IPS-18a (cell line): ENCODE measurements at regions not wholly inside any gene's neighbourhood (a gene's known extent, or its start where the extent isn't known, plus 50 kb on each side); places are given as distances from the start of the nearest gene placed in this dataset.
"Not testable (repeated sequence)": the region's sequence is repeated elsewhere in the genome, so short reads cannot be mapped to it uniquely, and the experiment has no call there.

Experiments used
- H3K27ac ChIP-seq: one replicate; pipeline ENCODE4 v1.5.1; 2013; ENCODE audit warnings: low read length
- H3K27me3 ChIP-seq: one replicate; pipeline ENCODE4 v1.6.1; 2013; ENCODE audit warnings: mild to moderate bottlenecking, low read length; ENCODE audit not compliant: control insufficient read depth, insufficient read depth
- H3K36me3 ChIP-seq: one replicate; pipeline ENCODE4 v1.6.1; 2013; ENCODE audit warnings: low read depth, low read length; ENCODE audit not compliant: control insufficient read depth
- H3K4me1 ChIP-seq: one replicate; pipeline ENCODE4 v1.6.1; 2013; ENCODE audit warnings: low read depth, low read length; ENCODE audit not compliant: control insufficient read depth
- H3K4me3 ChIP-seq: one replicate; pipeline ENCODE4 v1.5.1; 2013; ENCODE audit warnings: low read length
- H3K9ac ChIP-seq: one replicate; pipeline ENCODE4 v1.6.1; 2013; ENCODE audit warnings: mild to moderate bottlenecking, low read length, moderate library complexity
- H3K9me3 ChIP-seq: one replicate; pipeline ENCODE4 v1.6.1; 2013; ENCODE audit warnings: low read depth, low read length; ENCODE audit not compliant: control insufficient read depth

DNA sequence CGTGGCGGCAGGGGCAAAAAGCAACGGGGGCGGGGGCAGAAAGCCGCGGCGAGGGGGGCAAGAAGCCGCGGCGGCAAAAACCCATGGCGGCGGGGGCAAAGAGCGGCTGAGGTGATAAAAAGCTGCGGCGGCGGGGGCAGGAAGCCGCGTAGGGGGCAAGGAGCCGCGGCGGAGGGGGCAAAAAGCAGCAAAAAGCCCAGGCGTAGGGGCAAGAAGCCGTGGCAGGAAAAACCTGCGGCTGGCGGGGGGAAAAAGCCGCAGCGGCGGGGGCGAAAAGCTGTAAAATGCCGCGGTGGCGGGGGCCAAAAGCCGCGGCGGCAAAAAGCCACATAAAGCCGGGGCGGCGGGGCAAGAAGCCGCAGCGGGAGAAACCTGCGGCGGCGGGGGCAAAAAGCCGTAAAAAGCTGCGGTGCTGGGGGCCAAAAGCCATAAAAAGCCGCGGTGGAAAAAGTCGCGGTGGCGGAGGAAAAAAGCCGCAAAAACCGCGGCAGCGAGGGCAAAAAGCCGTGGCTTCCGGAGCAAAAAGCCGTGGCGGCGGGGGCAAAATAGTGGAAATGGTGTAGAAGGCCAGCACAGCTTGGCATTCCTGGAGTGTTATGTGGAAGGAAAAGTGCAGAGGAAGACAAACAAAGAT is 487.8 kb downstream of the ZNF33B start:
- no peaks in the 10 kb centered on the region for H3K27me3 ChIP-seq
- no peak overlapping the region for H3K27ac ChIP-seq
- H3K9ac ChIP-seq: no peak overlapping the region
- peaks cover 32% of the 10 kb centered on the region for H3K9me3 ChIP-seq
- no peaks in the 10 kb centered on the region for H3K36me3 ChIP-seq
- H3K4me3 ChIP-seq: no peak overlapping the region
- H3K4me1 ChIP-seq: no peaks in the 10 kb centered on the region

GRCh38 chr10:42149722-42150427 is 488.5 kb downstream of the ZNF33B start:
- peaks cover 28% of the 10 kb centered on the region for H3K9me3 ChIP-seq
- no peak overlapping the region for H3K27ac ChIP-seq
- H3K36me3 ChIP-seq: no peaks in the 10 kb centered on the region

DNA sequence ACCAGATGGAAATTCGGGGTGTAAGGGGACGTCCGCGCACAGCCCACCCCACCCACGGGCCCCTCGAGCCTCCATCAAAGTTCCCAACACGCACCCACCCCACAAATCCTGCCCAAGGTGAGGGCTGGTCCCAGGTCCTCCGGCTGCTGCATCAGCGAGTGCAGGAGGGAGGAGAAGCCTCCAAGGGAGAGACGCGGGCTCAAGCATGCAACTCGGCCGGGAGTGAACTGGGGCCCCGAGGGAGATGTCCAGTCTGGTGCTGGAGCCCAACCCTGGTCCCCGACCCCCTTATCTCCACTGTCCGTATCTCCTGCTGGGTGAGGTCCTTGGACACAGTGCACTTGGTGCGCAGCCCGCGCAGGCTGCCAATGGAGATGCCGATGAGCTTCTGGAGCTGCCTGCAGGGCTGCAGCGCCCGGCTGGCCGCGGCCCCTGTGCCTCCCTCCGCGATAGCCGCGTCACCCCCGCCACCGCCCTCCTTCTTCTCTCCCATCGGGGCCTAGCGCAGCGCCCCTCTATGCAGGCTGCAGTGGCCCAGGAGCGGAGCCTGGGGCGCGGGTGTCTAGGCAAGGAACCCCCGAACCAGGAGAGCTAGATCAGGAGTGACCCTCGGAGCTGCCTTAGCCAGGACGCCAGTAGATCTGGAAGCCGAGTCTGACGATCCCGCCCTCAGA is 489.2 kb downstream of the ZNF33B start:
- Histone ChIP-seq H3K4me1 (no peaks in the 10 kb centered on the region), H3K9ac (no peak overlapping the region), H3K27me3 (no peaks in the 10 kb centered on the region), H3K4me3 (no peak overlapping the region), H3K9me3 (peaks cover 26% of the 10 kb centered on the region), H3K36me3 (no peaks in the 10 kb centered on the region), H3K27ac (no peak overlapping the region)

More at GRCh38 chr10:42149722-42150427, 488.5 kb downstream of the ZNF33B start:
- Histone ChIP-seq H3K27me3 (no peaks in the 10 kb centered on the region), H3K4me3 (no peak overlapping the region), H3K9ac (no peak overlapping the region), H3K4me1 (no peaks in the 10 kb centered on the region)

GRCh38 chr10:42146165-42146564 is 492.2 kb downstream of the ZNF33B start:
- H3K36me3 ChIP-seq, H3K27ac ChIP-seq, H3K9ac ChIP-seq, H3K4me1 ChIP-seq, H3K4me3 ChIP-seq, H3K27me3 ChIP-seq: not testable (repeated sequence)
- H3K9me3 ChIP-seq: peaks cover 20% of the 10 kb centered on the region

DNA sequence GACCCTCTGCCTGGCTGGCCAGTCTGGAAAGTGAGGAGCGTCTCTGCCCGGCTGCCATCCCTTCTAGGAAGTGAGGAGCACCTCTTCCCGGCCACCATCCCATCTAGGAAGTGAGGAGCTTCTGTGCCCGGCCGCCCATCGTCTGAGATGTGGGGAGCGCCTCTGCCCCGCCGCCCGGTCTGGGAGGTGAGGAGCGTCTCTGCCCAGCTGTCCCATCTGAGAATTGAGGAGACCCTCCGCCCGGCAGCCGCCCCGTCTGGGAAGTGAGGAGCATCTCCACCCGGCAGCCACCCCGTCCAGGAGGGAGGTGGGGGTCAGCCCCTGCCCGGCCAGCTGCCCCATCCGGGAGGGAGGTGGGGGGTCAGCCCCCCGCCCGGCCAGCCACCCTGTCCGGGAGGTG is 500.3 kb downstream of the ZNF33B start:
- H3K9ac ChIP-seq, H3K9me3 ChIP-seq, H3K4me1 ChIP-seq, H3K27me3 ChIP-seq, H3K27ac ChIP-seq, H3K36me3 ChIP-seq, H3K4me3 ChIP-seq: not testable (repeated sequence)

DNA sequence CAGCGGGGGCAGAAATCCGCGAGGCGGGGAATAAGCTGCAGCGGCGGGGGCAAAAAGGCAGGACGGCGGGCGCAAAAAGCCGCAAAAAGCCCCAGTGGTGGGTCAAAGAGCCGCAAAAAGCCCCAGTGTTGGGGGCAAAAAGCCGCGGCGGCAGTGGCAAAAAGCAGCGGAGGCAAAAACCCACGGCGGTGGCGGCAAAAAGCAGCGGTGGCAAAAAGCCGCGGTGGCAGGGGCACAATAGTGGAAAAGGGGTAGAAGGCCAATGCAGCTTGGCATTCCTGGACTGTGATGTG is 525.3 kb downstream of the ZNF33B start:
- Histone ChIP-seq H3K27ac (no peak overlapping the region), H3K27me3 (no peaks in the 10 kb centered on the region), H3K4me3 (no peak overlapping the region), H3K9ac (no peak overlapping the region), H3K9me3 (peaks cover 12% of the 10 kb centered on the region), H3K36me3 (no peaks in the 10 kb centered on the region), H3K4me1 (no peaks in the 10 kb centered on the region)

DNA sequence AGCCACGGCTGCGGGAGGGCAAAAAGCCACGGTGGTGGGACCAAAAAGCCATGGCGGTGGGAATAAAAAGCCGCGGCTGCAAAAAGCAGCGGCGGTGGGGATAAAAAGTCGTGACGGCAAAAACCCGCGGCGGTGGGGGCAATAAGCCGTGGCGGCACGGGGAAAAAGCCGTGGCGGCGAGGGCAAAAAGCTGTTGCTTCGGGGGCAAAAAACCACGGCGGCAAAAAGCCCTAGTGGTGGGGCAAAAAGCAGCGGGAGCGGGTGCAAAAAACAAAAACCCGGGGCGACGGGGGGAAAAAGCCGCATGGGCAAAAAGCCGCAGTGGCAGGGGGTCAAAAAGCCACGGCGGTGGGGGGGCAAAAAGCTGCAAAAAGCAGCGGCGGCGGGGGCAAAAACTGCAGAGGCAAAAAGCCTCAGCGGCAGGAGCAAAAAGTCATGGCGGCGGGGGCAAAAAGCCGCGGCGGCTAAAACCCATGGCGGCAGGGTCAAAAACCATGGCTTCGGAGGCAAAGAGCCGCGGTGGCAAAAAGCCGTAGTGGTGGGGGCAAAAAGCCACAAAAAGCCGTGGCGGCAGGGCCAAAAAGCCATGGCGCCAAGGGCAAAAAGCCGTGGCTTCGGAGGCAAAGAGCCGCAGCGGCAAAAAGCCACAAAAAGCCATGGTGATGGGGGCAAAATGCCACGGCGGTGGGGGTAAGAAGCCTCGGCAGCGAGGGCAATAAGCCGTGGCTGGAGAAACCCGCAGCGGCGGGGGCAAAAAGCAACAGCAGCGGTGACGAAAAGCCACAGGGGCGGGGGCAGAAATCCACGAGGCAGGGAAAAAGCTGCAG is 525.8 kb downstream of the ZNF33B start:
- peaks cover 16% of the 10 kb centered on the region for H3K9me3 ChIP-seq
- no peaks in the 10 kb centered on the region for H3K4me1 ChIP-seq
- H3K27me3 ChIP-seq: no peaks in the 10 kb centered on the region
- H3K36me3 ChIP-seq: no peaks in the 10 kb centered on the region
- no peak overlapping the region for H3K27ac ChIP-seq
- H3K9ac ChIP-seq: no peak overlapping the region
- H3K4me3 ChIP-seq: no peak overlapping the region

DNA sequence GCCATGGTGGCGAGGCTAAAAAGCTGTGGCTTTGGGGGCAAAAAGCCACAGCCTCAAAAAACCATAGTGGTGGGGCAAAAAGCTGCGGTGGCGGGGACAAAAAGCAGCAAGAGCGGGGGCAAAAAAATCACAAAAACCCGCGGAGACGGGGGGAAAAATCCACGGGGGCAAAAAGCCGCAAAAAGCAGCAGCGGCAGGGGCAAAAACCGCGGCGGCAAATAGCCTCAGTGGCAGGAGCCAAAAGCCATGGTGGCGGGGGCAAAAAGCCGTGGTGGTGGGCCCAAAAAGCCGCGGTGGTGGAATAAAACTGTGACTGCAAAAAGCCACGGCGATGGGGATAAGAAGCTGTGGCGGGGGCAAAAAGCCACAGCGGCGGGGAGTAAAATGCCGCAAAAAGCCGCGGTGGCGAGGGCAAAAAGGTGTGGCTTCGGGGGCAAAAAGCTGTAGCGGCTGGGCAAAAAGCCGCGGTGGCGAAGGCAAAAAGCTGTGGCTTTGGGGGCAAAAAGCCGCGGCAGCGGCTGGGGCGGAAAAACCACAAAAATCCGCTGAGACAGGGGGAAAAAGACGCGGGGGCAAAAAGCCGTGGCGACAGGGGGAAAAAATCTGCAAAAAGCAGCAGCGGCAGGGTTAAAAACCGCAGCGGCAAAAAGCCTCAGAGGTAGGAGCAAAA is 526.6 kb downstream of the ZNF33B start:
- no peak overlapping the region for H3K4me3 ChIP-seq
- peaks cover 16% of the 10 kb centered on the region for H3K9me3 ChIP-seq
- no peaks in the 10 kb centered on the region for H3K36me3 ChIP-seq
- no peaks in the 10 kb centered on the region for H3K4me1 ChIP-seq
- no peak overlapping the region for H3K9ac ChIP-seq
- no peaks in the 10 kb centered on the region for H3K27me3 ChIP-seq
- no peak overlapping the region for H3K27ac ChIP-seq

GRCh38 chr10:42111076-42111475 is 527.3 kb downstream of the ZNF33B start:
- H3K4me3 ChIP-seq: no peak overlapping the region
- H3K27ac ChIP-seq: no peak overlapping the region
- no peaks in the 10 kb centered on the region for H3K4me1 ChIP-seq
- peaks cover 13% of the 10 kb centered on the region for H3K9me3 ChIP-seq
- H3K36me3 ChIP-seq: no peaks in the 10 kb centered on the region
- H3K27me3 ChIP-seq: no peaks in the 10 kb centered on the region
- no peak overlapping the region for H3K9ac ChIP-seq
